H1 (cell line): ENCODE measurements at regions not wholly inside any gene's neighbourhood (a gene's known extent, or its start where the extent isn't known, plus 50 kb on each side); places are given as distances from the start of the nearest gene placed in this dataset.

Experiments
- CHD7 ChIP-seq: fragments of 300-600 bp; sonication (generic); IDR thresholded peaks from 2 replicates; pipeline ENCODE4 v1.7.1; 2012; ENCODE audit warnings: low read length, moderate library complexity, mild to moderate bottlenecking, inconsistent platforms; ENCODE audit not compliant: insufficient replicate concordance
- CTCF ChIP-seq, 3 experiments: IDR thresholded peaks; 1 replicate in 2 of 3; 2 replicates in 1 of 3; pipeline versions ENCODE4 v1.5.1 to v1.6.1; 2011; ENCODE audit warnings: low read length in 3 of 3, mild to moderate bottlenecking in 3 of 3, inconsistent platforms in 2 of 3, low read depth in 1 of 3, moderate library complexity in 1 of 3; ENCODE audit not compliant: insufficient read depth in 1 of 3; ENCODE audit errors: control extremely low read depth in 1 of 3
- RAD21 ChIP-seq, 2 experiments: IDR thresholded peaks in 1 of 2; conservative IDR thresholded peaks in 1 of 2; 2 replicates each; pipeline ENCODE4 v1.6.1; 2011; ENCODE audit warnings: low read depth in 2 of 2, low read length in 2 of 2, improper control_type of control experiment in 1 of 2, inconsistent platforms in 1 of 2, mild to moderate bottlenecking in 1 of 2, moderate library complexity in 1 of 2

GRCh38 chr1:96872757-96873156 is 151.2 kb downstream of the PTBP2 start (continued):
- TF ChIP-seq CHD7 (no peak), RAD21 (IDR thresholded peaks at IDR 0.05 in 1 of 2, conservative IDR thresholded peaks at IDR 0.05 in 1 of 2; ENCODE audit: low read depth in 2 of 2, low read length in 2 of 2) (peak; percentile 61 to 68), CTCF (IDR thresholded peaks at IDR 0.05; ENCODE audit: control extremely low read depth in 1 of 3, insufficient read depth in 1 of 3, low read depth in 1 of 3, low read length in 3 of 3) (peak in 2 of 3 experiments; percentile 41 to 60; a peak in 3 of 4 replicates)
